Cerebellar cortex (tissue), 1 donor: ENCODE measurements at regions not wholly inside any gene's neighbourhood (a gene's known extent, or its start where the extent isn't known, plus 50 kb on each side); places are given as distances from the start of the nearest gene placed in this dataset.
"Not testable (repeated sequence)": the region's sequence is repeated elsewhere in the genome, so short reads cannot be mapped to it uniquely, and the experiment has no call there.

ENCODE experiments used
- DNase-seq: peaks from one replicate; pipeline ENCODE4 v3.0.0-alpha.2; 2015; ENCODE audit warnings: low spot score

GRCh38 chr5:148741766-148742165 lies 84.6 kb upstream of the ADRB2 start:
- not testable (repeated sequence) for DNase-seq

GRCh38 chr5:148744380-148744779 lies 82.0 kb upstream of the ADRB2 start:
- DNase-seq: not testable (repeated sequence)

GRCh38 chr5:148746826-148747535 lies 79.4 kb upstream of the ADRB2 start:
- no peak for DNase-seq

- DNase-seq: no peak
Observed at GRCh38 chr5:148747536-148747906, 78.9 kb upstream of the ADRB2 start.

GRCh38 chr5:148748702-148749392 lies 77.6 kb upstream of the ADRB2 start:
- no peak for DNase-seq

GRCh38 chr5:148750614-148751013 lies 75.8 kb upstream of the ADRB2 start:
- DNase-seq: no peak

GRCh38 chr5:148751025-148751424 lies 75.4 kb upstream of the ADRB2 start:
- DNase-seq: no peak

- not testable (repeated sequence) for DNase-seq
Observed at GRCh38 chr5:148752375-148752774, 74.0 kb upstream of the ADRB2 start.

- no peak for DNase-seq
Observed at GRCh38 chr5:148759101-148759500, 67.3 kb upstream of the ADRB2 start.

GRCh38 chr5:148760945-148761638 lies 65.3 kb upstream of the ADRB2 start:
- DNase-seq: no peak

- no peak for DNase-seq
Observed at GRCh38 chr5:148763996-148764395, 62.4 kb upstream of the ADRB2 start.

- DNase-seq: no peak
Observed at GRCh38 chr5:148765061-148765460, 61.4 kb upstream of the ADRB2 start.

- no peak for DNase-seq
Observed at GRCh38 chr5:148768806-148769415, 57.5 kb upstream of the ADRB2 start.

GRCh38 chr5:148769941-148770340 lies 56.5 kb upstream of the ADRB2 start:
- DNase-seq: no peak

- no peak for DNase-seq
Observed at GRCh38 chr5:148774313-148774712, 52.1 kb upstream of the ADRB2 start.

- no peak for DNase-seq
Observed at GRCh38 chr5:148776261-148776660, 50.1 kb upstream of the ADRB2 start.
